Osteoblast (primary cell): ENCODE measurements at regions not wholly inside any gene's neighbourhood (a gene's known extent, or its start where the extent isn't known, plus 50 kb on each side); places are given as distances from the start of the nearest gene placed in this dataset.

Experiments
- DNase-seq: peaks from one replicate; pipeline ENCODE4 v3.0.0; 2011; ENCODE audit warnings: low spot score, mixed read lengths; ENCODE audit not compliant: insufficient read length; ENCODE audit errors: missing footprints
- H2AFZ ChIP-seq: 2 replicates; pipeline ENCODE4 v1.6.0; 2011; ENCODE audit warnings: mild to moderate bottlenecking, low read length
- H3K27ac ChIP-seq: 2 replicates; pipeline ENCODE4 v1.5.1; 2011; ENCODE audit warnings: mild to moderate bottlenecking, low read depth, low read length, moderate library complexity
- H3K27me3 ChIP-seq: 2 replicates; pipeline ENCODE4 v1.6.0; 2012; ENCODE audit warnings: mild to moderate bottlenecking, control low read depth, inconsistent platforms, low read length, moderate library complexity; ENCODE audit not compliant: insufficient read depth
- H3K36me3 ChIP-seq: 2 replicates; pipeline ENCODE4 v1.5.1; 2011; ENCODE audit warnings: mild to moderate bottlenecking, low read length, control low read depth, moderate library complexity; ENCODE audit not compliant: insufficient read depth
- H3K4me1 ChIP-seq: 2 replicates; pipeline ENCODE4 v1.5.1; 2011; ENCODE audit warnings: mild to moderate bottlenecking, low read length, control low read depth, moderate library complexity; ENCODE audit not compliant: insufficient read depth
- H3K4me2 ChIP-seq: 2 replicates; pipeline ENCODE4 v1.6.0; 2011; ENCODE audit warnings: mild to moderate bottlenecking, low read length; ENCODE audit not compliant: insufficient read depth
- H3K4me3 ChIP-seq: fragments of 200-600 bp; sonication (generic); 3 replicates; pipeline ENCODE4 v1.5.1; 2012; ENCODE audit warnings: mild to moderate bottlenecking, low read length, inconsistent platforms; ENCODE audit not compliant: insufficient read depth
- H3K79me2 ChIP-seq: 2 replicates; pipeline ENCODE4 v1.6.0; 2012; ENCODE audit warnings: mild to moderate bottlenecking, low read length, control low read depth, inconsistent platforms; ENCODE audit not compliant: insufficient read depth
- H3K9me3 ChIP-seq: 2 replicates; pipeline ENCODE4 v1.5.1; 2011; ENCODE audit warnings: low read depth, low read length, control low read depth
- H4K20me1 ChIP-seq: 2 replicates; pipeline ENCODE4 v1.6.0; 2012; ENCODE audit warnings: mild to moderate bottlenecking, low read length, control low read depth; ENCODE audit not compliant: insufficient read depth
- TF ChIP-seq, protein P1 (sequence below): IDR thresholded peaks from 2 replicates; pipeline ENCODE4 v1.5.1; 2011; ENCODE audit warnings: mild to moderate bottlenecking, low read depth, low read length, moderate library complexity; ENCODE audit errors: extremely low read depth

DNA sequence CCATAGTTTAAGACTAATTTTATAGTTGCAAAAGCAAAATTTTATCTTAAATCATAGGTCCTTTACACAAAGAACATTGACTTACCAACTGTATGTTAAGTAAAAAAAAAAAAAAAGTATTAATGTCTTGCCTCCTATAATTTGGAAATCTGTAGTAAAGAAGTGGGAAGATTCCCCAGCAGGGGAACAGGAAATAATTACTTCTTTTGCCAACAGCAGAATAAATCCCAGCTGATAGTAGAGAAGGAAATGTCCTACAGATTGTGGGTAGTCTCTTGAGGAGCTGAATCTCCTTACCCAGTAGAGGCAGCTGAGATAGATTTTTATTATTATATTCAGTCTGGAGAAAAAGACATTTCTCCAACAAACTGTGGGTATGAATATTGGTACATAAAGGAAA lies 193.7 kb downstream of the SLC6A15 start:
- H3K36me3 ChIP-seq, result no peaks in the 10 kb centered on the region
- no peaks in the 10 kb centered on the region for H3K79me2 ChIP-seq
- H3K4me2 ChIP-seq, result no peak overlapping the region
- H3K27me3 ChIP-seq, result no peaks in the 10 kb centered on the region
- TF ChIP-seq, protein P1, sequence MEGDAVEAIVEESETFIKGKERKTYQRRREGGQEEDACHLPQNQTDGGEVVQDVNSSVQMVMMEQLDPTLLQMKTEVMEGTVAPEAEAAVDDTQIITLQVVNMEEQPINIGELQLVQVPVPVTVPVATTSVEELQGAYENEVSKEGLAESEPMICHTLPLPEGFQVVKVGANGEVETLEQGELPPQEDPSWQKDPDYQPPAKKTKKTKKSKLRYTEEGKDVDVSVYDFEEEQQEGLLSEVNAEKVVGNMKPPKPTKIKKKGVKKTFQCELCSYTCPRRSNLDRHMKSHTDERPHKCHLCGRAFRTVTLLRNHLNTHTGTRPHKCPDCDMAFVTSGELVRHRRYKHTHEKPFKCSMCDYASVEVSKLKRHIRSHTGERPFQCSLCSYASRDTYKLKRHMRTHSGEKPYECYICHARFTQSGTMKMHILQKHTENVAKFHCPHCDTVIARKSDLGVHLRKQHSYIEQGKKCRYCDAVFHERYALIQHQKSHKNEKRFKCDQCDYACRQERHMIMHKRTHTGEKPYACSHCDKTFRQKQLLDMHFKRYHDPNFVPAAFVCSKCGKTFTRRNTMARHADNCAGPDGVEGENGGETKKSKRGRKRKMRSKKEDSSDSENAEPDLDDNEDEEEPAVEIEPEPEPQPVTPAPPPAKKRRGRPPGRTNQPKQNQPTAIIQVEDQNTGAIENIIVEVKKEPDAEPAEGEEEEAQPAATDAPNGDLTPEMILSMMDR, result no peak
- H4K20me1 ChIP-seq, result no peaks in the 10 kb centered on the region
- no peaks in the 10 kb centered on the region for H3K4me1 ChIP-seq
- no peak for DNase-seq
- no peak overlapping the region for H2AFZ ChIP-seq
- H3K27ac ChIP-seq, result no peak overlapping the region
- H3K4me3 ChIP-seq, result no peak overlapping the region
- H3K9me3 ChIP-seq, result no peaks in the 10 kb centered on the region

DNA sequence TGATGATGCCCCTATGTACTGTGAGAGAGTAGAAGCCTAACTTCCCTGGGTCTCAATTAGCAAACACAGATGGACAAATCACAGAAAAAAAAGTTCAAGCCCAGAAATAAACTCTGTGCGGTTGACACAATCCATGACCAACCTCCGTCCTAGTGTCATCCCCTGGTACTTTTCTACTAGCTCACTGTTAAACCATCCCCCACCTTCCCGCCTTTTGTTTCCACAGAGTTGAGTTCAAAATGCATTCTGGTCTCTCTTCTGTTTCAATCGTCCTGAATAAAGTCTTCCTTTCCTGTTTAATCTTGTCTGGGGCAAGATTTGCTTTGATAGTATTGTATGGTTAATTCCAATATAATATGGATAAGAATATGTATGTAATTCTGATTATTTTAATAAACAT lies 199.9 kb downstream of the SLC6A15 start:
- H3K79me2 ChIP-seq, result no peaks in the 10 kb centered on the region
- H3K4me2 ChIP-seq, result no peak overlapping the region
- H3K4me3 ChIP-seq, result no peak overlapping the region
- DNase-seq, result no peak
- TF ChIP-seq, protein P1, result no peak
- H3K9me3 ChIP-seq, result no peaks in the 10 kb centered on the region
- H3K36me3 ChIP-seq, result no peaks in the 10 kb centered on the region
- H3K4me1 ChIP-seq, result no peaks in the 10 kb centered on the region
- H3K27me3 ChIP-seq, result no peaks in the 10 kb centered on the region
- no peak overlapping the region for H2AFZ ChIP-seq
- no peak overlapping the region for H3K27ac ChIP-seq
- H4K20me1 ChIP-seq, result no peaks in the 10 kb centered on the region

DNA sequence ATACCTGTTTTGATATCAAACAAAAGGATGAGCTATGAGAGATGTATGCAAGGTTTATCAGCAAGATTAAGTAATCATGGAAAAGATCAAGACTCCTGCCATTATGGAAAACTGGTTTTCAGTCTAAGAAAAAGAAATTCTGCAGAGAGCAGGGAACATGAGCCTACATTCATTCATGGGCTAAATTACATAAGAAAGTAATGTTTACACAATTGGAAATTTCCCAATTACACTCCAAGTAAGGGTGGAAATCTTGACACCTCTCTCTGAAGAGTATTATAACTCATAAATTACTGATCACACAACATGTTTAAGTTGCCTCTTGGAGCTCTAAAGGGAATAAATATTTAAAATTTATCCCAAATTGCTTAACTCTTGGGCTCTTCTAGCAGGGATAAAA lies 206.2 kb downstream of the SLC6A15 start:
- Histone ChIP-seq H2AFZ (no peak overlapping the region), H3K4me2 (no peak overlapping the region), H3K79me2 (no peaks in the 10 kb centered on the region), H3K4me1 (no peaks in the 10 kb centered on the region), H3K27ac (no peak overlapping the region), H3K36me3 (no peaks in the 10 kb centered on the region), H3K27me3 (no peaks in the 10 kb centered on the region), H4K20me1 (no peaks in the 10 kb centered on the region), H3K9me3 (no peaks in the 10 kb centered on the region), H3K4me3 (no peak overlapping the region)
- TF ChIP-seq, protein P1, result no peak
- DNase-seq, result no peak

DNA sequence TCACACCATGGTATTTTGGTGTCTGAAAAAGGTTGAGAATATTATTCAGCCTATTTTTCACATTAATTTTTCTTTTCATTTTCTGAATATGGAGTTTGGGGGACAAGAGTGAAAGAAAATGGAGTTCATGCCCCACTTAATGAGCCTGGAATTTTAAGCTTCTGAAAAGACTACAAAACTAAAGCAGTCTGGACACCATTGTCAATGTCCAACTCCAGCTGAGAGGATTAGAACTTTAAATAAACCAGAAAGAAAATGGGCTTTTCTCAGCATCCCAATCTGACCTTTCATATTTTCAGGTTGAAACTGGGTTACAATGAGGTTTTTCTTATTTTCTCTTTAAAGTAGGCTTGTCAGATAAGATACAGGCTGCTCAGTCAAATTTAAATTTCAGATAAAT lies 207.7 kb downstream of the SLC6A15 start:
- no peaks in the 10 kb centered on the region for H3K4me1 ChIP-seq
- H3K36me3 ChIP-seq, result no peaks in the 10 kb centered on the region
- no peaks in the 10 kb centered on the region for H4K20me1 ChIP-seq
- no peak overlapping the region for H3K4me2 ChIP-seq
- DNase-seq, result no peak
- H3K9me3 ChIP-seq, result no peaks in the 10 kb centered on the region
- H3K27me3 ChIP-seq, result no peaks in the 10 kb centered on the region
- TF ChIP-seq, protein P1, result no peak
- no peaks in the 10 kb centered on the region for H3K79me2 ChIP-seq
- H2AFZ ChIP-seq, result no peak overlapping the region
- H3K4me3 ChIP-seq, result no peak overlapping the region
- no peak overlapping the region for H3K27ac ChIP-seq
